Heart right ventricle (tissue), 16 donors: ENCODE measurements at regions not wholly inside any gene's neighbourhood (a gene's known extent, or its start where the extent isn't known, plus 50 kb on each side); places are given as distances from the start of the nearest gene placed in this dataset.

Experiments used
- ATAC-seq, 8 donors: fragments of 200-7000 bp; cut with Tn5 transposase; one replicate each; pipeline ENCODE4 v1.9.1; 2020; ENCODE audit warnings: mild to moderate bottlenecking in 8 of 8, moderate library complexity in 8 of 8, moderate number of reproducible peaks in 1 of 8
- DNase-seq, 2 donors: peaks; one replicate each; pipeline ENCODE4 v3.0.0-alpha.2; 2020
- H3K27ac ChIP-seq, 10 donors: fragments of 200-600 bp; sonication (generic) in 2 of 10; one replicate each; pipeline versions ENCODE4 v1.5.0 to v1.8.0; 2020 to 2022; ENCODE audit warnings: mild to moderate bottlenecking in 3 of 10
- H3K27me3 ChIP-seq, 7 donors: fragments of 200-600 bp; one replicate each; pipeline ENCODE4 v1.8.0; 2021 to 2022; ENCODE audit warnings: mild to moderate bottlenecking in 2 of 7
- H3K36me3 ChIP-seq, 9 donors: fragments of 200-600 bp; sonication (generic) in 1 of 9; one replicate each; pipeline versions ENCODE4 v1.5.0 to v1.8.0; 2020 to 2022; ENCODE audit warnings: mild to moderate bottlenecking in 2 of 9
- H3K4me1 ChIP-seq, 9 donors: fragments of 200-600 bp; sonication (generic) in 1 of 9; one replicate each; pipeline versions ENCODE4 v1.5.0 to v1.8.0; 2020 to 2022; ENCODE audit warnings: mild to moderate bottlenecking in 4 of 9
- H3K4me3 ChIP-seq, 10 donors: fragments of 200-600 bp; sonication (generic) in 2 of 10; one replicate each; pipeline versions ENCODE4 v1.5.0 to v1.8.0; 2020 to 2022; ENCODE audit warnings: mild to moderate bottlenecking in 7 of 10, moderate library complexity in 2 of 10
- H3K9me3 ChIP-seq, 11 donors: fragments of 200-600 bp in 10 of 11; sonication (generic) in 2 of 11; one replicate each; pipeline versions ENCODE4 v1.5.0 to v1.8.0; 2013 to 2022; ENCODE audit warnings: mild to moderate bottlenecking in 2 of 11, control low read depth in 1 of 11, moderate library complexity in 1 of 11
- CTCF ChIP-seq, 9 donors: fragments of 200-600 bp; sonication (generic) in 2 of 9; IDR thresholded peaks; one replicate each; pipeline versions ENCODE4 v1.5.0 to v1.8.0; 2021 to 2022; ENCODE audit warnings: antibody characterized with exemption in 9 of 9, mild to moderate bottlenecking in 5 of 9, moderate library complexity in 1 of 9
- WGBS, 2 donors: extraction: QIAGEN DNeasy Blood & Tissue Kit; methylation state at CpG; one replicate each; pipeline ENCODE4 v1.1.7; 2013; ENCODE audit warnings: inconsistent platforms in 1 of 2; 5-methylcytosine and 5-hydroxymethylcytosine counted together
- intact Hi-C, 10 donors: fragments of 100-400 bp; cut with DNase I; formaldehyde crosslinking; loops; one replicate each; pipeline versions ENCODE4 v1.11.1 to v1.14.2; 2022
- donor health status: Arrhythmogenic right ventricular cardiomyopathy.
- donor health status: ischemic (EF 13 %, LVEDD 7.1; RV severe dilation, severe dysfunction).
- donor health status: healthy with polysubstance abuse.
- donor health status: DM: no; HTN: yes; CAD: no.
- donor health status: DM: no; HTN: no; CAD: no.
- donor health status: ischemic (EF 25% LVEDD 6.9; RV normal size, moderate dysfunction).
- donor health status: ischemic (EF 25% LVEDD 5.7; RV mildly dilated, moderate dysfunction).
- donor health status: healthy.
- donor health status: DM: yes; HTN: yes; CAD: no.
- donor health status: Ischemic cardiomyopathy.
- donor health status: ischemic (EF 35%, LVEDD 5.7; RV mildly dilated, moderate dysfunction).
- donor health status: nonischemic (EF 11% LVEDD 7.7; RV severe dilation, severe dysfunction).
- donor health status: DM: yes; HTN: yes; CAD: no.
- donor health status: PGD.
- donor health status: ischemic (EF 29% LVEDD 5.4; RV normal size, mild dysfunction).
- donor health status: nonischemic (EF 23%, LVEDD 6.1; RV moderate dilation, normal function).

GRCh38 chr9:20152151-20152725, 363.4 kb upstream of the SLC24A2 start:
- 67 to 79% methylated on average over 3 of the region's 3 CpGs for WGBS, 2 donors
- H3K27me3 ChIP-seq = no peaks in the 10 kb centered on the region
- TF ChIP-seq CTCF (IDR thresholded peaks at IDR 0.05) = no peak
- H3K36me3 ChIP-seq = no peaks in the 10 kb centered on the region
- DNase-seq (no peak), ATAC-seq (no peak)
- no peaks in the 10 kb centered on the region for H3K9me3 ChIP-seq
- intact Hi-C loops = no loop called here
- no peak overlapping the region for H3K4me3 ChIP-seq
- H3K27ac ChIP-seq = no peak overlapping the region
- no peaks in the 10 kb centered on the region for H3K4me1 ChIP-seq

GRCh38 chr9:20148416-20148815, 359.6 kb upstream of the SLC24A2 start:
- Histone ChIP-seq H3K9me3 (no peaks in the 10 kb centered on the region), H3K27me3 (no peaks in the 10 kb centered on the region), H3K27ac (no peak overlapping the region), H3K4me3 (no peak overlapping the region), H3K4me1 (no peaks in the 10 kb centered on the region), H3K36me3 (no peaks in the 10 kb centered on the region)
- no peak for TF ChIP-seq CTCF (IDR thresholded peaks at IDR 0.05)
- no peak for DNase-seq
- no peak for ATAC-seq
- 98% methylated on average over 2 of the region's 2 CpGs for WGBS, 2 donors
- intact Hi-C loops = no loop called here

GRCh38 chr9:20144197-20144596, 355.4 kb upstream of the SLC24A2 start:
- TF ChIP-seq CTCF (IDR thresholded peaks at IDR 0.05) = no peak
- no peaks in the 10 kb centered on the region for H3K4me1 ChIP-seq
- H3K36me3 ChIP-seq = no peaks in the 10 kb centered on the region
- intact Hi-C loops = no loop called here
- no peak overlapping the region for H3K4me3 ChIP-seq
- no peaks in the 10 kb centered on the region for H3K9me3 ChIP-seq
- DNase-seq (no peak), ATAC-seq (no peak)
- no peaks in the 10 kb centered on the region for H3K27me3 ChIP-seq
- H3K27ac ChIP-seq = no peak overlapping the region
- 37 to 44% methylated on average over 7 of the region's 7 CpGs for WGBS, 2 donors

- TF ChIP-seq CTCF (IDR thresholded peaks at IDR 0.05) = no peak
- Histone ChIP-seq H3K27me3 (no peaks in the 10 kb centered on the region), H3K27ac (no peak overlapping the region), H3K9me3 (no peaks in the 10 kb centered on the region), H3K36me3 (no peaks in the 10 kb centered on the region), H3K4me1 (no peaks in the 10 kb centered on the region), H3K4me3 (no peak overlapping the region)
- DNase-seq (no peak), ATAC-seq (no peak)
- intact Hi-C loops = loop anchor here in 1 of 10 donors (10.0 kb wide), 1 partner anchor 65 kb away; no protein-coding TSS in a partner anchor
- 93% methylated on average over 9 of the region's 9 CpGs for WGBS, 2 donors
These were observed 351.0 kb upstream of the SLC24A2 start for GRCh38 chr9:20139763-20140290.
